Activated CD8-positive, alpha-beta memory T cell treated with anti-CD3 and anti-CD28 coated beads, Interleukin-2, amount 50 U/mL, for 48 hours (primary cell): ENCODE measurements at regions not wholly inside any gene's neighbourhood (a gene's known extent, or its start where the extent isn't known, plus 50 kb on each side); places are given as distances from the start of the nearest gene placed in this dataset.
"Not testable (repeated sequence)": the region's sequence is repeated elsewhere in the genome, so short reads cannot be mapped to it uniquely, and the experiment has no call there.

Experiments used
- DNase-seq: peaks from one replicate; pipeline ENCODE4 v3.0.0-alpha.2; 2020

- no peak for DNase-seq
Observed at GRCh38 chr2:81363800-81364199, 1059.2 kb upstream of the LRRTM1 start.

GRCh38 chr2:81362468-81362867 lies 1057.9 kb upstream of the LRRTM1 start:
- not testable (repeated sequence) for DNase-seq

- no peak for DNase-seq
Observed at GRCh38 chr2:81355436-81355835, 1050.9 kb upstream of the LRRTM1 start.

GRCh38 chr2:81334046-81334445 lies 1029.5 kb upstream of the LRRTM1 start:
- DNase-seq, result no peak

GRCh38 chr2:81328968-81329367 lies 1024.4 kb upstream of the LRRTM1 start:
- no peak for DNase-seq

GRCh38 chr2:81327911-81328310 lies 1023.4 kb upstream of the LRRTM1 start:
- DNase-seq, result no peak

GRCh38 chr2:81324046-81324445 lies 1019.5 kb upstream of the LRRTM1 start:
- DNase-seq, result no peak

- no peak for DNase-seq
Observed at GRCh38 chr2:81304154-81304830, 999.7 kb upstream of the LRRTM1 start.

GRCh38 chr2:81303321-81303720 lies 998.8 kb upstream of the LRRTM1 start:
- no peak for DNase-seq

- no peak for DNase-seq
Observed at GRCh38 chr2:81299841-81300240, 995.3 kb upstream of the LRRTM1 start.

GRCh38 chr2:81290846-81291245 lies 986.3 kb upstream of the LRRTM1 start:
- DNase-seq, result no peak

- DNase-seq, result no peak
Observed at GRCh38 chr2:81283081-81283480, 978.5 kb upstream of the LRRTM1 start.

GRCh38 chr2:81282151-81282769 lies 977.7 kb upstream of the LRRTM1 start:
- DNase-seq, result no peak

GRCh38 chr2:81276595-81276994 lies 972.0 kb upstream of the LRRTM1 start:
- no peak for DNase-seq

GRCh38 chr2:81266106-81266505 lies 961.6 kb upstream of the LRRTM1 start:
- DNase-seq, result no peak

- DNase-seq, result no peak
Observed at GRCh38 chr2:81263989-81264388, 959.4 kb upstream of the LRRTM1 start.

- no peak for DNase-seq
Observed at GRCh38 chr2:81260320-81260719, 955.8 kb upstream of the LRRTM1 start.

- DNase-seq, result no peak
Observed at GRCh38 chr2:81250270-81250669, 945.7 kb upstream of the LRRTM1 start.

- DNase-seq, result no peak
Observed at GRCh38 chr2:81249152-81249551, 944.6 kb upstream of the LRRTM1 start.

GRCh38 chr2:81247648-81248047 lies 943.1 kb upstream of the LRRTM1 start:
- no peak for DNase-seq

- no peak for DNase-seq
Observed at GRCh38 chr2:81242501-81242900, 937.9 kb upstream of the LRRTM1 start.

GRCh38 chr2:81238462-81238861 lies 933.9 kb upstream of the LRRTM1 start:
- DNase-seq, result no peak

GRCh38 chr2:81235601-81236000 lies 931.0 kb upstream of the LRRTM1 start:
- DNase-seq, result no peak

GRCh38 chr2:81234711-81235110 lies 930.2 kb upstream of the LRRTM1 start:
- DNase-seq, result no peak

- no peak for DNase-seq
Observed at GRCh38 chr2:81225756-81226155, 921.2 kb upstream of the LRRTM1 start.
